ENCODE measurements at regions not wholly inside any gene's neighbourhood (a gene's known extent, or its start where the extent isn't known, plus 50 kb on each side); places are given as distances from the start of the nearest gene placed in this dataset.

DNA sequence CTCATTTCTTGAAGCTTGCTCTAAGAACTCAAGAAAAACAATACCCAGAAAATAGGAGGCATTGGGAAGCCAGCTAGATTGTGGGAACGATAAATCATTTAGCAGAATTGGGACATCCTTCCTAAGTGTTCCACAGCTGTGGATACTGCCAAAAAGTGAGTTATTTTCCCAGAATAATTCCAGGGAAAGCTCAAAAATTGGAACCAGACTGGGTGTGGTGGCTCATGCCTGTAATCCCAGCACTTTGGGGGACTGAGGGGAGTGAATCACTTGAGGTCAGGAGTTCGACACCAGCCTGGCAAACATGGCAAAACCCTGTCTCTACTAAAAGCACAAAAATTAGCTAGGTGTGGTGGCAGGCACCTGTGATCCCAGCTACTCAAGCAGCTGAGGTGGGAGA is 68.2 kb upstream of the GK2 start:
- H3K9ac ChIP-seq (ENCODE audit: insufficient read depth in 1 of 2, low read length in 2 of 2), result no peak overlapping the region
- no peak for ATAC-seq (ENCODE audit: insufficient read depth, low FRiP score)
- H3K4me3 ChIP-seq, result no peak overlapping the region
- WGBS, 2 donors, result 91 to 93% methylated on average over 2 of the region's 2 CpGs
- no peaks in the 10 kb centered on the region for H3K4me1 ChIP-seq (ENCODE audit: control insufficient read depth in 5 of 5, insufficient read depth in 5 of 5, low read length in 5 of 5)
- H3K9me3 ChIP-seq (ENCODE audit: control insufficient read depth in 4 of 4, insufficient read depth in 3 of 4, low read length in 3 of 4), result no peaks in the 10 kb centered on the region
- no peak for DNase-seq
- TF ChIP-seq, protein P1, sequence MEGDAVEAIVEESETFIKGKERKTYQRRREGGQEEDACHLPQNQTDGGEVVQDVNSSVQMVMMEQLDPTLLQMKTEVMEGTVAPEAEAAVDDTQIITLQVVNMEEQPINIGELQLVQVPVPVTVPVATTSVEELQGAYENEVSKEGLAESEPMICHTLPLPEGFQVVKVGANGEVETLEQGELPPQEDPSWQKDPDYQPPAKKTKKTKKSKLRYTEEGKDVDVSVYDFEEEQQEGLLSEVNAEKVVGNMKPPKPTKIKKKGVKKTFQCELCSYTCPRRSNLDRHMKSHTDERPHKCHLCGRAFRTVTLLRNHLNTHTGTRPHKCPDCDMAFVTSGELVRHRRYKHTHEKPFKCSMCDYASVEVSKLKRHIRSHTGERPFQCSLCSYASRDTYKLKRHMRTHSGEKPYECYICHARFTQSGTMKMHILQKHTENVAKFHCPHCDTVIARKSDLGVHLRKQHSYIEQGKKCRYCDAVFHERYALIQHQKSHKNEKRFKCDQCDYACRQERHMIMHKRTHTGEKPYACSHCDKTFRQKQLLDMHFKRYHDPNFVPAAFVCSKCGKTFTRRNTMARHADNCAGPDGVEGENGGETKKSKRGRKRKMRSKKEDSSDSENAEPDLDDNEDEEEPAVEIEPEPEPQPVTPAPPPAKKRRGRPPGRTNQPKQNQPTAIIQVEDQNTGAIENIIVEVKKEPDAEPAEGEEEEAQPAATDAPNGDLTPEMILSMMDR (IDR thresholded peaks at IDR 0.05; ENCODE audit: control extremely low read depth, extremely low read depth), result no peak
- H3K27ac ChIP-seq (ENCODE audit: low read depth in 1 of 2, low read length in 1 of 2), result no peak overlapping the region
- no peaks in the 10 kb centered on the region for H3K27me3 ChIP-seq (ENCODE audit: control insufficient read depth in 3 of 3, insufficient read depth in 3 of 3, low read length in 2 of 3)
- no peaks in the 10 kb centered on the region for H3K36me3 ChIP-seq (ENCODE audit: control insufficient read depth in 4 of 4, insufficient read depth in 4 of 4, low read length in 4 of 4)

DNA sequence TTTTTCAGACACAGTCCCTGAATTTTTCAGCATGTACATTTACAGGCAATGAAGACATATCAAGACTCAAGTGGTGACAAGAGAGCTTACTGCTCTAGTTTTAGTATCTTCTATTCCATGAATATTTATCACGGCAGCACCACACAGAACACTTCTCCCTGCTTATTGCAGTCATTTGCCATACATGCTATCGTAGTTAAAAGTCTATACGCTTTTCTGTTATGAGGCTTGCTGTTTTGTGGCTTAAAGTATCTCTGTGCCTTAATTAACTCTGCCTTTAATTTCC is 65.4 kb upstream of the GK2 start:
- Histone ChIP-seq H3K9me3 (ENCODE audit: control insufficient read depth in 4 of 4, insufficient read depth in 3 of 4, low read length in 3 of 4) (no peaks in the 10 kb centered on the region), H3K4me1 (ENCODE audit: control insufficient read depth in 5 of 5, insufficient read depth in 5 of 5, low read length in 5 of 5) (no peaks in the 10 kb centered on the region), H3K27ac (ENCODE audit: low read depth in 1 of 2, low read length in 1 of 2) (no peak overlapping the region), H3K4me3 (no peak overlapping the region), H3K36me3 (ENCODE audit: control insufficient read depth in 4 of 4, insufficient read depth in 4 of 4, low read length in 4 of 4) (no peaks in the 10 kb centered on the region), H3K9ac (ENCODE audit: insufficient read depth in 1 of 2, low read length in 2 of 2) (no peak overlapping the region), H3K27me3 (ENCODE audit: control insufficient read depth in 3 of 3, insufficient read depth in 3 of 3, low read length in 2 of 3) (no peaks in the 10 kb centered on the region)
- TF ChIP-seq, protein P1 (IDR thresholded peaks at IDR 0.05; ENCODE audit: control extremely low read depth, extremely low read depth), result no peak
- ATAC-seq (ENCODE audit: insufficient read depth, low FRiP score) (no peak), DNase-seq (no peak)
- 79 to 91% methylated on average over 3 of the region's 3 CpGs for WGBS, 2 donors

DNA sequence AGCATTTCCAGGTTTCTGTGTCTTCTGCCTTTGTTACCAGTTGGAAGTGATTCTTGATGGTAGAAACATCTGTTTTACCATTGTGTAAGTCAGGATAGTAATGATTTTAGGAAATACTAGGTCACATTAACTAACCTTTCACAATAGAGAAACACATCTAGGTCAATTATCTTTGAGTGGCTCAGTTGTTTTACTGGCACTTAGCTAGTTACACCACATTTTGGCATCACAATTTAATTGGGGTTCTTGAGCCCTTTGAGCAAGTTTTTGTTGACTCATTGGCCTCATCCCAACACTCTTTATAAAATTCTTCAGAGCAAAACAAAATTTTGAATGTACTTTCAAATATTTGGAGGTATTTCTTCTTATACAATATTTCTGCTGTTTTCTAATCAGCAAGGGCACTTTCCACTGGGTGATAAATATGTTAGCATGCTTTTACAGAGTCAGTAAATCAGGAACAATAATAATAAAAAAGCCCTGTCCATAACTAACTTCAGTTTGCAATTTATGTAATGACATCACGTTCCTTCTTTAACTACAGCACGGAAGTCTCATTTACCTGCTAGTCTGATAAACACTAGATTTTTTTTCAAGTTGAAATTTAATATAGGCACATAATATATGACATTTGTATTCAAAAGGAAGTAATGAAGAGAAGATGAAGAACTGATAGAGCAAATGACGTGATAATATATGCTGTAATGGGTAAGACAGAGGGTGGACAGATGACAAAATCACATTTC is 64.8 kb upstream of the GK2 start:
- H3K9ac ChIP-seq (ENCODE audit: insufficient read depth in 1 of 2, low read length in 2 of 2), result no peak overlapping the region
- TF ChIP-seq, protein P1 (IDR thresholded peaks at IDR 0.05; ENCODE audit: control extremely low read depth, extremely low read depth), result no peak
- H3K36me3 ChIP-seq (ENCODE audit: control insufficient read depth in 4 of 4, insufficient read depth in 4 of 4, low read length in 4 of 4), result no peaks in the 10 kb centered on the region
- no peaks in the 10 kb centered on the region for H3K4me1 ChIP-seq (ENCODE audit: control insufficient read depth in 5 of 5, insufficient read depth in 5 of 5, low read length in 5 of 5)
- H3K27me3 ChIP-seq (ENCODE audit: control insufficient read depth in 3 of 3, insufficient read depth in 3 of 3, low read length in 2 of 3), result no peaks in the 10 kb centered on the region
- no peak for DNase-seq
- ATAC-seq (ENCODE audit: insufficient read depth, low FRiP score), result no peak
- no peak overlapping the region for H3K4me3 ChIP-seq
- WGBS, 2 donors, result 66 to 80% methylated on average over 3 of the region's 3 CpGs
- H3K27ac ChIP-seq (ENCODE audit: low read depth in 1 of 2, low read length in 1 of 2), result no peak overlapping the region
- H3K9me3 ChIP-seq (ENCODE audit: control insufficient read depth in 4 of 4, insufficient read depth in 3 of 4, low read length in 3 of 4), result no peaks in the 10 kb centered on the region

DNA sequence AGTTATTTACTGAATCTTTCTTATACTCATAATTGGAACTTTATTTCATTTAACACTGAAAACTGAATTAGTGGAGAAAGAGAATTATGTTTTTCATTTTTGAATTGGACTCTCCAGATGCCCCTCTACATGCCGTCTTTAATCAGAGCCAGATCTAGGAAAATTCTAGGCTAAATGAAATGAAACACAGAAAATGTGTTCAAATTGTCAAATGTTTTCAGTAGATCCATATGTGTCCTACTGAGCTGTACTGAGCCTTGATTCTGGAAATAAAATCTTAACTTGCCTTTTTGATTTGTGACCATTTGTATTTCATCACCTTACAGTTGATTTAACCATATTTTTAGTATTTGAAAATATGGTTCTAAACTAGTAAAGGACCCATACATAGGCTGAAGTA is 64.0 kb upstream of the GK2 start:
- H3K4me3 ChIP-seq, result no peak overlapping the region
- H3K4me1 ChIP-seq (ENCODE audit: control insufficient read depth in 5 of 5, insufficient read depth in 5 of 5, low read length in 5 of 5), result no peaks in the 10 kb centered on the region
- no peaks in the 10 kb centered on the region for H3K9me3 ChIP-seq (ENCODE audit: control insufficient read depth in 4 of 4, insufficient read depth in 3 of 4, low read length in 3 of 4)
- WGBS, 2 donors, result 92 to 98% methylated on average over 1 of the region's 1 CpG
- no peak overlapping the region for H3K27ac ChIP-seq (ENCODE audit: low read depth in 1 of 2, low read length in 1 of 2)
- no peak overlapping the region for H3K9ac ChIP-seq (ENCODE audit: insufficient read depth in 1 of 2, low read length in 2 of 2)
- no peaks in the 10 kb centered on the region for H3K36me3 ChIP-seq (ENCODE audit: control insufficient read depth in 4 of 4, insufficient read depth in 4 of 4, low read length in 4 of 4)
- H3K27me3 ChIP-seq (ENCODE audit: control insufficient read depth in 3 of 3, insufficient read depth in 3 of 3, low read length in 2 of 3), result no peaks in the 10 kb centered on the region
- TF ChIP-seq, protein P1 (IDR thresholded peaks at IDR 0.05; ENCODE audit: control extremely low read depth, extremely low read depth), result no peak
- ATAC-seq (ENCODE audit: insufficient read depth, low FRiP score) (no peak), DNase-seq (no peak)

Data from lung (tissue), 11 donors.